ENCODE measurements at regions not wholly inside any gene's neighbourhood (a gene's known extent, or its start where the extent isn't known, plus 50 kb on each side); places are given as distances from the start of the nearest gene placed in this dataset.

DNA sequence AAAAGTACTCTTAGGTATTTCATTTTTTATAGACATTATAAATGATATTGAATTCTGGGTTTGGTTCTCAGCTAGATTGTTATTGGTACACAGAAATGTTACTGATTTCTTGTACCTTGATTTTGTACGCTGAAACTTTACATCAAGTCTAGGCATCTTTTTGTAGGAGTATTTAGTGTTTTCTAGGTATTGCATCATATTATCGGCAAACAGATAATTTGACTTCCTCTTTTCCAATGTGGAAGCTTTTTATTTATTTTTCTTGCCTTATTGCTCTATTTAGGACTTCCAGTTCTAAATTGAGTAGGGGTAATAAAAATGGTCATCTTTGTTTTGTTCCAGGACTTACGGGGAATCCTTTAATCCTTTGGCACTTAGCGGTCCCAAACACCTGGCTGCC, 676.6 kb upstream of the CCDC179 start:
- TF ChIP-seq, protein P1, sequence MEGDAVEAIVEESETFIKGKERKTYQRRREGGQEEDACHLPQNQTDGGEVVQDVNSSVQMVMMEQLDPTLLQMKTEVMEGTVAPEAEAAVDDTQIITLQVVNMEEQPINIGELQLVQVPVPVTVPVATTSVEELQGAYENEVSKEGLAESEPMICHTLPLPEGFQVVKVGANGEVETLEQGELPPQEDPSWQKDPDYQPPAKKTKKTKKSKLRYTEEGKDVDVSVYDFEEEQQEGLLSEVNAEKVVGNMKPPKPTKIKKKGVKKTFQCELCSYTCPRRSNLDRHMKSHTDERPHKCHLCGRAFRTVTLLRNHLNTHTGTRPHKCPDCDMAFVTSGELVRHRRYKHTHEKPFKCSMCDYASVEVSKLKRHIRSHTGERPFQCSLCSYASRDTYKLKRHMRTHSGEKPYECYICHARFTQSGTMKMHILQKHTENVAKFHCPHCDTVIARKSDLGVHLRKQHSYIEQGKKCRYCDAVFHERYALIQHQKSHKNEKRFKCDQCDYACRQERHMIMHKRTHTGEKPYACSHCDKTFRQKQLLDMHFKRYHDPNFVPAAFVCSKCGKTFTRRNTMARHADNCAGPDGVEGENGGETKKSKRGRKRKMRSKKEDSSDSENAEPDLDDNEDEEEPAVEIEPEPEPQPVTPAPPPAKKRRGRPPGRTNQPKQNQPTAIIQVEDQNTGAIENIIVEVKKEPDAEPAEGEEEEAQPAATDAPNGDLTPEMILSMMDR (IDR thresholded peaks at IDR 0.05; ENCODE audit: low read depth, low read length), result no peak
- no peak for DNase-seq (ENCODE audit: low read depth in 2 of 2)
- H3K4me3 ChIP-seq (replicated peaks in 1 of 2; ENCODE audit: low read depth in 2 of 2, low read length in 2 of 2), result no peak overlapping the region

DNA sequence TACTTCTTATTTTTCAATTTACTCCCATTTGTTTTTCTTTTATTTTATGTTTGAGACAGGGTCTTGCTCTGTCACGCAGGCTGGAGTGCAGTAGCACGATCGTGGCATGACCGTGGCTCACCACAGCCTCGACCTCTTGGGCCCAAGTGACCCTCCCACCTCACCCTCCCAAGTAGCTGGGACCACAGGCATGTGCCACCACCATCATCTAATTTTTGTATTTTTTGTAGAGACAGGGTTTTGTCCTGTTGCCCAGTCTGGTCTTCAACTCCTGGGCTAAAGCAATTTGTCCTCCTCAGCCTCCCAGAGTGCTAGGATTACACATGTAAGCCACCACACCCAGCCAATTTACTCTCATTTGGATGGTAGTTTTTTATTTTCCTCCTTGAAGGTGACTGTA, 679.3 kb upstream of the CCDC179 start:
- H3K4me3 ChIP-seq (replicated peaks in 1 of 2; ENCODE audit: low read depth in 2 of 2, low read length in 2 of 2), result no peak overlapping the region
- no peak for DNase-seq (ENCODE audit: low read depth in 2 of 2)
- TF ChIP-seq, protein P1 (IDR thresholded peaks at IDR 0.05; ENCODE audit: low read depth, low read length), result no peak

DNA sequence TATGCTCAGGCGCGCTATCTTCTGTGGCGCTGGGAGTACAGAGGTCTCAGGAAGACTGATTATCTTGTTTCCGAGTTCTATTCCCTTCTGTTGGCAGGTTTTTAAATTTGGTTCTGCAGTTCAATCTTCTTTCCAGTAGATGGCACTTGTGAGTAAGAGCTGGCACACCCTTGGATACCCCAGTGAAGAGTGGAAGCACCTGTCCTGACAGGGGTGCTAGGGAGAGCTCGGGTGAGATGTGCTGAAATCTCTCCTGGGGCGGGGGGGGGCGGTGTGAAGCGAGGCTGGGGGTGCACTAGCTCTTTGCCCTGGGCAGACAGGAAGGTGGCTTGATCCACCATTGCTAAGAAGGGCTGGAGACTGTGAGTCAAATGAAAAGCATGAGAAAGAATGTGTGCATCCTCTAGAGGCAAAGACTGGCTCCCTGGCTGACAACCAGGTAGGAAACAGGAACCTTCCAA, 679.9 kb upstream of the CCDC179 start:
- DNase-seq (ENCODE audit: low read depth in 2 of 2), result peak; percentile 49 to 53
- TF ChIP-seq, protein P1 (IDR thresholded peaks at IDR 0.05; ENCODE audit: low read depth, low read length), result peak; percentile 87
- no peak overlapping the region for H3K4me3 ChIP-seq (replicated peaks in 1 of 2; ENCODE audit: low read depth in 2 of 2, low read length in 2 of 2)

DNA sequence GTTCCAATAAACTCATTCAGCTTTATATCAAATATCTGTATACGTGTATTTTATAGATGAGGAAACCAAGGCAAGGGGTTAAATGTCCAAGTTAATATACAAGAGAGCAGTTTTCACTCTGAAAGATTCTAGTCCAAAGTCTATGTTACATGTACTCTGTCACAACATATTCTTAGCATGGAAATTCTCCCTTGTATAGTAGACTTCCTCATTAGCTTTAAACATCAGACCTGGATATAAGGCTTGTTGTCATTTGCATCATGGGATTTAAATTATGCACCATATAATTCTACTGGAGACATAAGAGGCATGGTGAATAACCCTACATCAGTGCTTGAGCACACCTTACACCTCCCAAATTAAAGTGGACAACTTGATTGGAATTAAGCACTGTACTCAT, 681.9 kb upstream of the CCDC179 start:
- DNase-seq (ENCODE audit: low read depth in 2 of 2), result no peak
- TF ChIP-seq, protein P1 (IDR thresholded peaks at IDR 0.05; ENCODE audit: low read depth, low read length), result no peak
- no peak overlapping the region for H3K4me3 ChIP-seq (replicated peaks in 1 of 2; ENCODE audit: low read depth in 2 of 2, low read length in 2 of 2)

DNA sequence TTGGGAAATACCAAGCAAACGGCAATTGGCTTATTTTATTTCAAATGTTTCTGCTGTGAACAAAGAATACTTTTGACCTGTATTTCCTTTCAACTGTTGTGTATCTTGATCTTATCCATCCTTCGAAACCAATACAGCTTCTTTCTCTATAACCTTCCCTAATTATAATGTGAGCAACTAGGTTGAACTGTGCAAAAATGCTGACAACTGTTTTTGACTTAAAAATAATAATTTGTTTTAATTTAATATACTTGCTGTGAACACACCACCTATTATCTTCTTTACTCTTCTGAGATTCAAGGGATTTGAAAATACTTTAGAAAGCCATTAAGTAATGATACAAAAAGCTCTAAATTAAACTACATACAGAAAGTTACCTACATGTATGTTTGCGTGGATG, 682.5 kb upstream of the CCDC179 start:
- TF ChIP-seq, protein P1 (IDR thresholded peaks at IDR 0.05; ENCODE audit: low read depth, low read length), result no peak

DNA sequence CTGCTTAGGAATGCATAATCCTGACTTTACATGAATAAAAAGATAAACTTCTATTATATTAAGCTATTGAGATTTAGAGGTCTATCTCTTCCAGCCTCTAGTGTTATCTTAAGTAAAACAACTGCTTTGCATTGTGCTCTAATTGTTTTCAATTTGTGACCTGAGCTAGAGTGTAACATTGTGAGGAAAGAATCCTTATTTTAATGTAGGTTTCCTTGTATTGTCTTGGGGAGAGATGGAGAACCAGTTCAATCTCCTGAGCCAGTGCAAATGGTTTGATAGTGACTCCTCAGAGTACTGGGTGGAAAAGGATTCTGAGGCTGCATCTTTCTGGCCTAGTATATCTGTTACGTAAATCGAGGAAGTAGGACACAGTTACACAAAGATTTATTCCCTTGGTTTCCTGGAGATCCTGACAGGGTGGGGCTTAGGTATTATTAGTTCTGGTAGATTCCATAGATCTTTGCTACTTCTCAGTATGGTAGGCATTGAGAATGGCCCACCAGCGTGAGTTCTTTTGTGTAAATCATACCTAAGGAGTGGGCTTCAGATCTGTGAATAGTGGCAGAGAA, 683.5 kb upstream of the CCDC179 start:
- H3K4me3 ChIP-seq (replicated peaks in 1 of 2; ENCODE audit: low read depth in 2 of 2, low read length in 2 of 2), result no peak overlapping the region
- no peak for DNase-seq (ENCODE audit: low read depth in 2 of 2)
- TF ChIP-seq, protein P1 (IDR thresholded peaks at IDR 0.05; ENCODE audit: low read depth, low read length), result no peak

More for the DNA sequence above, 682.5 kb upstream of the CCDC179 start:
- DNase-seq (ENCODE audit: low read depth in 2 of 2), result no peak
- H3K4me3 ChIP-seq (replicated peaks in 1 of 2; ENCODE audit: low read depth in 2 of 2, low read length in 2 of 2), result no peak overlapping the region

DNA sequence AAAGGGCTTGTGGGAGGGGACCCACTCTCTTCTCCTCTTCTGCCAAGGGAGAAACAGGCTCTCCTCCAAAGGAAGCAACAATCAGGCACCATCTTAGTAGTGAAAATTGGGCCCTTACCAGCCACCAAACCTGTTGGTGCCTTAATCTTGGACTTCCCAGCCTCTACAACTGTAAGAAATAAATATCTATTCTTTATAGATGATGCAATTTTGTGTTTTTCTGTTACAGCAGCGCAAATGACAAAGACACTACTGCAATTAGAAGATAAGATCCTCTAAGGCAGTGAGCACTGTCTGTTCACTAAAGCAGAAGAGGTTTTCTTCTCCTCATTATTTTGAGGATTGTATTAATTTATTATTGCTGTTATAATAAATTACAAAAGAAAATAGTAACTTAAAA, 691.4 kb upstream of the CCDC179 start:
- no peak for DNase-seq (ENCODE audit: low read depth in 2 of 2)
- TF ChIP-seq, protein P1 (IDR thresholded peaks at IDR 0.05; ENCODE audit: low read depth, low read length), result no peak

More for the DNA sequence above, 691.4 kb upstream of the CCDC179 start:
- no peak overlapping the region for H3K4me3 ChIP-seq (replicated peaks in 1 of 2; ENCODE audit: low read depth in 2 of 2, low read length in 2 of 2)

Measured in cardiac fibroblast (primary cell).